ENCODE measurements at regions not wholly inside any gene's neighbourhood (a gene's known extent, or its start where the extent isn't known, plus 50 kb on each side); places are given as distances from the start of the nearest gene placed in this dataset.

DNA sequence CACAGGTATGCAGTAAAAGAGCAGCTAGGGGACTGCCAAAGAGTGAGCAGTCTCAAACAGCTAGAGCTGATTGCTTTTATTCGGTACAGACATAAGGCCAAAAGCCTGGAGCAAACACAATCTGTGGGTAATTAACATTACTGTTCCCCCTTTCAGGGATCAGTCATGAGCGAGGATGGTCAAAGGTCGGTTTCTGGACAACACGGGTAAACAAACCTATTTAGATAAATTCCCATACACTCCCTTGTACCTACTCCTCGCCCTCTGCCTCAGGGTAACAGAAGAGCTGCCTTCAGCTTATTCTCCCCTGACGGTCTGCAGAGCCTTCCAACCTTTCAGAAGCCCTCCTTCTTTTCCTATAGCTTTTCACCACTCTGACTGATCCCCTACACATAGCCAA lies 586.0 kb downstream of the SUCLG1 start:
- 92 to 95% methylated on average over 6 of the region's 6 CpGs for WGBS, 2 donors
- Histone ChIP-seq H3K4me1 (ENCODE audit: control insufficient read depth in 5 of 5, insufficient read depth in 5 of 5, low read length in 5 of 5) (no peaks in the 10 kb centered on the region), H3K27me3 (ENCODE audit: control insufficient read depth in 3 of 3, insufficient read depth in 3 of 3, low read length in 2 of 3) (peaks cover 0 to 3% (median 0%) of the 10 kb centered on the region in 3 donors), H3K9ac (ENCODE audit: insufficient read depth in 1 of 2, low read length in 2 of 2) (no peak overlapping the region), H3K9me3 (ENCODE audit: control insufficient read depth in 4 of 4, insufficient read depth in 3 of 4, low read length in 3 of 4) (peaks cover 0 to 13% (median 1%) of the 10 kb centered on the region in 4 donors), H3K4me3 (no peak overlapping the region), H3K36me3 (ENCODE audit: control insufficient read depth in 4 of 4, insufficient read depth in 4 of 4, low read length in 4 of 4) (no peaks in the 10 kb centered on the region), H3K27ac (ENCODE audit: low read depth in 1 of 2, low read length in 1 of 2) (no peak overlapping the region)
- DNase-seq (no peak), ATAC-seq (ENCODE audit: insufficient read depth, low FRiP score) (no peak)
- TF ChIP-seq, protein P1, sequence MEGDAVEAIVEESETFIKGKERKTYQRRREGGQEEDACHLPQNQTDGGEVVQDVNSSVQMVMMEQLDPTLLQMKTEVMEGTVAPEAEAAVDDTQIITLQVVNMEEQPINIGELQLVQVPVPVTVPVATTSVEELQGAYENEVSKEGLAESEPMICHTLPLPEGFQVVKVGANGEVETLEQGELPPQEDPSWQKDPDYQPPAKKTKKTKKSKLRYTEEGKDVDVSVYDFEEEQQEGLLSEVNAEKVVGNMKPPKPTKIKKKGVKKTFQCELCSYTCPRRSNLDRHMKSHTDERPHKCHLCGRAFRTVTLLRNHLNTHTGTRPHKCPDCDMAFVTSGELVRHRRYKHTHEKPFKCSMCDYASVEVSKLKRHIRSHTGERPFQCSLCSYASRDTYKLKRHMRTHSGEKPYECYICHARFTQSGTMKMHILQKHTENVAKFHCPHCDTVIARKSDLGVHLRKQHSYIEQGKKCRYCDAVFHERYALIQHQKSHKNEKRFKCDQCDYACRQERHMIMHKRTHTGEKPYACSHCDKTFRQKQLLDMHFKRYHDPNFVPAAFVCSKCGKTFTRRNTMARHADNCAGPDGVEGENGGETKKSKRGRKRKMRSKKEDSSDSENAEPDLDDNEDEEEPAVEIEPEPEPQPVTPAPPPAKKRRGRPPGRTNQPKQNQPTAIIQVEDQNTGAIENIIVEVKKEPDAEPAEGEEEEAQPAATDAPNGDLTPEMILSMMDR (IDR thresholded peaks at IDR 0.05; ENCODE audit: control extremely low read depth, extremely low read depth) = no peak

DNA sequence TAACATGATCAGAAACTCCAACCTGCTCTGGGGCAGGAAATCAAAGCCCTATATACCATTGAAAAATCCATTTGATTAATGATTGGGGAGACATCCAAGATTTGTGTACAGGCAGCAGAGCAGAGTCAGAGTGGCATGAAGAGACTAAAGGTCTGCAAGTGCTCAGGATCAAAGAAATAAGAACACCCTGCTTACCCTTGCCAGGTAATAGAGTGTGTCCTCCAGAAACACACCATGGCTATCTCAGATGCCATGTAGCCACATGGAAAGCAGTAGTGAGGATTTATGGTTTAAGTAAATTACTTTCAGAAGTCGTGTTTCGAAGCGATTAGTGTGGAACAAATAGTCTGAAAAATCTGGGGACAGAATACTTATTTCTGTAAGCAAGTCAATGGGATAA lies 592.9 kb downstream of the SUCLG1 start:
- WGBS, 2 donors = 94 to 96% methylated on average over 3 of the region's 3 CpGs
- H3K27me3 ChIP-seq (ENCODE audit: control insufficient read depth in 3 of 3, insufficient read depth in 3 of 3, low read length in 2 of 3) = no peaks in the 10 kb centered on the region
- H3K9me3 ChIP-seq (ENCODE audit: control insufficient read depth in 4 of 4, insufficient read depth in 3 of 4, low read length in 3 of 4) = no peaks in the 10 kb centered on the region
- TF ChIP-seq, protein P1 (IDR thresholded peaks at IDR 0.05; ENCODE audit: control extremely low read depth, extremely low read depth) = no peak
- DNase-seq (no peak), ATAC-seq (ENCODE audit: insufficient read depth, low FRiP score) (no peak)
- H3K4me3 ChIP-seq = no peak overlapping the region
- H3K27ac ChIP-seq (ENCODE audit: low read depth in 1 of 2, low read length in 1 of 2) = no peak overlapping the region
- no peaks in the 10 kb centered on the region for H3K36me3 ChIP-seq (ENCODE audit: control insufficient read depth in 4 of 4, insufficient read depth in 4 of 4, low read length in 4 of 4)
- H3K9ac ChIP-seq (ENCODE audit: insufficient read depth in 1 of 2, low read length in 2 of 2) = no peak overlapping the region
- H3K4me1 ChIP-seq (ENCODE audit: control insufficient read depth in 5 of 5, insufficient read depth in 5 of 5, low read length in 5 of 5) = no peaks in the 10 kb centered on the region

DNA sequence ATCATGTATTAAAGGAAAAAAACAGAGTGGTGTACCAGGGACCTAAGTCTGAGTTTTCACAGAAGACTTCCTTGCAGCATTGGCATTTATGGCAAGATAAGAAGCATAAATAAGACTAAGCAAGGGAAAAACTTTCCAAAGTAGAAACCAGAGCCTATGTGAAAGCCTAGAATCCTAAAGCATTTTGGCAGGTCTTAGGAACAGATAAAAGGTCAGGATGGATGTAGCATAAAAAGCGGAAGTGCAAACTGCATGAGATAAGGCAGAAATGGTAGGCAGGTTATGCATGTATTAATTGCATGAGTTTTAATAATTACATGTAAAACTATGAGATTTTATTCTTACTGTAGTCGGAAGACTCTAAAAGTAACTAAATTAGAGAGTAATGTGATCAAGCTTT lies 596.5 kb downstream of the SUCLG1 start:
- no peaks in the 10 kb centered on the region for H3K4me1 ChIP-seq (ENCODE audit: control insufficient read depth in 5 of 5, insufficient read depth in 5 of 5, low read length in 5 of 5)
- TF ChIP-seq, protein P1 (IDR thresholded peaks at IDR 0.05; ENCODE audit: control extremely low read depth, extremely low read depth) = no peak
- no peaks in the 10 kb centered on the region for H3K36me3 ChIP-seq (ENCODE audit: control insufficient read depth in 4 of 4, insufficient read depth in 4 of 4, low read length in 4 of 4)
- DNase-seq (no peak), ATAC-seq (ENCODE audit: insufficient read depth, low FRiP score) (no peak)
- no peaks in the 10 kb centered on the region for H3K27me3 ChIP-seq (ENCODE audit: control insufficient read depth in 3 of 3, insufficient read depth in 3 of 3, low read length in 2 of 3)
- no peak overlapping the region for H3K9ac ChIP-seq (ENCODE audit: insufficient read depth in 1 of 2, low read length in 2 of 2)
- no peak overlapping the region for H3K4me3 ChIP-seq
- H3K27ac ChIP-seq (ENCODE audit: low read depth in 1 of 2, low read length in 1 of 2) = no peak overlapping the region
- 89 to 90% methylated on average over 2 of the region's 2 CpGs for WGBS, 2 donors
- H3K9me3 ChIP-seq (ENCODE audit: control insufficient read depth in 4 of 4, insufficient read depth in 3 of 4, low read length in 3 of 4) = no peaks in the 10 kb centered on the region

DNA sequence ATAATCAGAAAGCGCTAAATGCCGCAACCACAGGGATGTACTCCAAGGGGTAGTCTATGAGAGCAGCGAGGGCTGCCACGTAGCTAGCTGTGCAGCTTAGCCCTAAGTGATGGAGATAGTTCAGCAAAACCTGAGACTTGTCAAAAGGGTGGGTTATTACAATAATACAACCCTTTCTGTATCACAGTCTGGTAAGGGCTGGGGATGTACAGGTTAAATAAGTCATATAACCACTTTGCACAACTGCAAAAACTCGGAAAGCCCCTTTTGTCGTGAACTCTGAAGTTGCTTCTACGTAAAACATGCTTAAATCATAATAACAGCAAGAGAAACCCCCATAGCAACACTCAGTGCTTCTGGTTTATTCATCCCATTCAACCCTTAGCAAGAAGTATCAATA lies 598.8 kb downstream of the SUCLG1 start:
- H3K27ac ChIP-seq (ENCODE audit: low read depth in 1 of 2, low read length in 1 of 2) = no peak overlapping the region
- TF ChIP-seq, protein P1 (IDR thresholded peaks at IDR 0.05; ENCODE audit: control extremely low read depth, extremely low read depth) = no peak
- 75 to 83% methylated on average over 7 of the region's 7 CpGs for WGBS, 2 donors
- no peaks in the 10 kb centered on the region for H3K4me1 ChIP-seq (ENCODE audit: control insufficient read depth in 5 of 5, insufficient read depth in 5 of 5, low read length in 5 of 5)
- H3K9me3 ChIP-seq (ENCODE audit: control insufficient read depth in 4 of 4, insufficient read depth in 3 of 4, low read length in 3 of 4) = no peaks in the 10 kb centered on the region
- ATAC-seq (ENCODE audit: insufficient read depth, low FRiP score) (no peak), DNase-seq (no peak)
- no peak overlapping the region for H3K4me3 ChIP-seq
- H3K9ac ChIP-seq (ENCODE audit: insufficient read depth in 1 of 2, low read length in 2 of 2) = no peak overlapping the region
- H3K27me3 ChIP-seq (ENCODE audit: control insufficient read depth in 3 of 3, insufficient read depth in 3 of 3, low read length in 2 of 3) = no peaks in the 10 kb centered on the region
- no peaks in the 10 kb centered on the region for H3K36me3 ChIP-seq (ENCODE audit: control insufficient read depth in 4 of 4, insufficient read depth in 4 of 4, low read length in 4 of 4)
